ENCODE measurements at regions not wholly inside any gene's neighbourhood (a gene's known extent, or its start where the extent isn't known, plus 50 kb on each side); places are given as distances from the start of the nearest gene placed in this dataset.

- Histone ChIP-seq H3K4me3 (ENCODE audit: low read depth in 1 of 3, low read length in 3 of 3) (no peak overlapping the region), H3K36me3 (ENCODE audit: control insufficient read depth in 4 of 4, insufficient read depth in 3 of 4, low read depth in 1 of 4, low read length in 3 of 4) (peaks cover 0 to 2% (median 1%) of the 10 kb centered on the region in 4 donors), H3K9me3 (ENCODE audit: control insufficient read depth in 4 of 4, low read length in 3 of 4) (no peaks in the 10 kb centered on the region), H3K27ac (ENCODE audit: low read depth in 1 of 2, low read length in 2 of 2) (no peak overlapping the region), H3K4me1 (ENCODE audit: control insufficient read depth in 4 of 4, insufficient read depth in 4 of 4, low read length in 3 of 4) (peaks cover 0 to 4% (median 1%) of the 10 kb centered on the region in 4 donors), H3K27me3 (ENCODE audit: control insufficient read depth in 4 of 4, insufficient read depth in 4 of 4, low read length in 3 of 4) (no peaks in the 10 kb centered on the region), H3K9ac (ENCODE audit: low read depth in 1 of 2, low read length in 2 of 2) (no peak overlapping the region)
- 92% methylated on average over 2 of the region's 2 CpGs for WGBS
- no peak for DNase-seq (ENCODE audit: low spot score)
- no peak for TF ChIP-seq JUND (IDR thresholded peaks at IDR 0.05)
- TF ChIP-seq NR2F2 (IDR thresholded peaks at IDR 0.05) = no peak
- TF ChIP-seq HNF4A (conservative IDR thresholded peaks at IDR 0.05) = no peak
- TF ChIP-seq SP1 (IDR thresholded peaks at IDR 0.05) = no peak
- TF ChIP-seq, protein P1, sequence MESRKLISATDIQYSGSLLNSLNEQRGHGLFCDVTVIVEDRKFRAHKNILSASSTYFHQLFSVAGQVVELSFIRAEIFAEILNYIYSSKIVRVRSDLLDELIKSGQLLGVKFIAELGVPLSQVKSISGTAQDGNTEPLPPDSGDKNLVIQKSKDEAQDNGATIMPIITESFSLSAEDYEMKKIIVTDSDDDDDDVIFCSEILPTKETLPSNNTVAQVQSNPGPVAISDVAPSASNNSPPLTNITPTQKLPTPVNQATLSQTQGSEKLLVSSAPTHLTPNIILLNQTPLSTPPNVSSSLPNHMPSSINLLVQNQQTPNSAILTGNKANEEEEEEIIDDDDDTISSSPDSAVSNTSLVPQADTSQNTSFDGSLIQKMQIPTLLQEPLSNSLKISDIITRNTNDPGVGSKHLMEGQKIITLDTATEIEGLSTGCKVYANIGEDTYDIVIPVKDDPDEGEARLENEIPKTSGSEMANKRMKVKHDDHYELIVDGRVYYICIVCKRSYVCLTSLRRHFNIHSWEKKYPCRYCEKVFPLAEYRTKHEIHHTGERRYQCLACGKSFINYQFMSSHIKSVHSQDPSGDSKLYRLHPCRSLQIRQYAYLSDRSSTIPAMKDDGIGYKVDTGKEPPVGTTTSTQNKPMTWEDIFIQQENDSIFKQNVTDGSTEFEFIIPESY (IDR thresholded peaks at IDR 0.05) = no peak
- TF ChIP-seq RXRA (IDR thresholded peaks at IDR 0.05) = no peak
- no peak for TF ChIP-seq FOXA2 (IDR thresholded peaks at IDR 0.05)
- TF ChIP-seq, protein P2, sequence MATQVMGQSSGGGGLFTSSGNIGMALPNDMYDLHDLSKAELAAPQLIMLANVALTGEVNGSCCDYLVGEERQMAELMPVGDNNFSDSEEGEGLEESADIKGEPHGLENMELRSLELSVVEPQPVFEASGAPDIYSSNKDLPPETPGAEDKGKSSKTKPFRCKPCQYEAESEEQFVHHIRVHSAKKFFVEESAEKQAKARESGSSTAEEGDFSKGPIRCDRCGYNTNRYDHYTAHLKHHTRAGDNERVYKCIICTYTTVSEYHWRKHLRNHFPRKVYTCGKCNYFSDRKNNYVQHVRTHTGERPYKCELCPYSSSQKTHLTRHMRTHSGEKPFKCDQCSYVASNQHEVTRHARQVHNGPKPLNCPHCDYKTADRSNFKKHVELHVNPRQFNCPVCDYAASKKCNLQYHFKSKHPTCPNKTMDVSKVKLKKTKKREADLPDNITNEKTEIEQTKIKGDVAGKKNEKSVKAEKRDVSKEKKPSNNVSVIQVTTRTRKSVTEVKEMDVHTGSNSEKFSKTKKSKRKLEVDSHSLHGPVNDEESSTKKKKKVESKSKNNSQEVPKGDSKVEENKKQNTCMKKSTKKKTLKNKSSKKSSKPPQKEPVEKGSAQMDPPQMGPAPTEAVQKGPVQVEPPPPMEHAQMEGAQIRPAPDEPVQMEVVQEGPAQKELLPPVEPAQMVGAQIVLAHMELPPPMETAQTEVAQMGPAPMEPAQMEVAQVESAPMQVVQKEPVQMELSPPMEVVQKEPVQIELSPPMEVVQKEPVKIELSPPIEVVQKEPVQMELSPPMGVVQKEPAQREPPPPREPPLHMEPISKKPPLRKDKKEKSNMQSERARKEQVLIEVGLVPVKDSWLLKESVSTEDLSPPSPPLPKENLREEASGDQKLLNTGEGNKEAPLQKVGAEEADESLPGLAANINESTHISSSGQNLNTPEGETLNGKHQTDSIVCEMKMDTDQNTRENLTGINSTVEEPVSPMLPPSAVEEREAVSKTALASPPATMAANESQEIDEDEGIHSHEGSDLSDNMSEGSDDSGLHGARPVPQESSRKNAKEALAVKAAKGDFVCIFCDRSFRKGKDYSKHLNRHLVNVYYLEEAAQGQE (IDR thresholded peaks at IDR 0.05) = no peak
- TF ChIP-seq, protein P3, sequence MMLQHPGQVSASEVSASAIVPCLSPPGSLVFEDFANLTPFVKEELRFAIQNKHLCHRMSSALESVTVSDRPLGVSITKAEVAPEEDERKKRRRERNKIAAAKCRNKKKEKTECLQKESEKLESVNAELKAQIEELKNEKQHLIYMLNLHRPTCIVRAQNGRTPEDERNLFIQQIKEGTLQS (IDR thresholded peaks at IDR 0.05) = no peak
- no peak for TF ChIP-seq FOXA1 (IDR thresholded peaks at IDR 0.05)
- TF ChIP-seq MAX (IDR thresholded peaks at IDR 0.05) = no peak
- TF ChIP-seq RAD21 (IDR thresholded peaks at IDR 0.05) = no peak
- TF ChIP-seq HNF4G (IDR thresholded peaks at IDR 0.05) = no peak
- TF ChIP-seq EGR1 (IDR thresholded peaks at IDR 0.05; ENCODE audit: low read depth in 2 of 2) = no peak
- TF ChIP-seq, protein P4, sequence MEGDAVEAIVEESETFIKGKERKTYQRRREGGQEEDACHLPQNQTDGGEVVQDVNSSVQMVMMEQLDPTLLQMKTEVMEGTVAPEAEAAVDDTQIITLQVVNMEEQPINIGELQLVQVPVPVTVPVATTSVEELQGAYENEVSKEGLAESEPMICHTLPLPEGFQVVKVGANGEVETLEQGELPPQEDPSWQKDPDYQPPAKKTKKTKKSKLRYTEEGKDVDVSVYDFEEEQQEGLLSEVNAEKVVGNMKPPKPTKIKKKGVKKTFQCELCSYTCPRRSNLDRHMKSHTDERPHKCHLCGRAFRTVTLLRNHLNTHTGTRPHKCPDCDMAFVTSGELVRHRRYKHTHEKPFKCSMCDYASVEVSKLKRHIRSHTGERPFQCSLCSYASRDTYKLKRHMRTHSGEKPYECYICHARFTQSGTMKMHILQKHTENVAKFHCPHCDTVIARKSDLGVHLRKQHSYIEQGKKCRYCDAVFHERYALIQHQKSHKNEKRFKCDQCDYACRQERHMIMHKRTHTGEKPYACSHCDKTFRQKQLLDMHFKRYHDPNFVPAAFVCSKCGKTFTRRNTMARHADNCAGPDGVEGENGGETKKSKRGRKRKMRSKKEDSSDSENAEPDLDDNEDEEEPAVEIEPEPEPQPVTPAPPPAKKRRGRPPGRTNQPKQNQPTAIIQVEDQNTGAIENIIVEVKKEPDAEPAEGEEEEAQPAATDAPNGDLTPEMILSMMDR (IDR thresholded peaks at IDR 0.05; ENCODE audit: low read depth, low read length, missing input control) = no peak
These were observed 301.4 kb upstream of the TPM1 start for GRCh38 chr15:62741106-62741505.

All from liver (tissue), 8 donors.